ENCODE measurements at regions not wholly inside any gene's neighbourhood (a gene's known extent, or its start where the extent isn't known, plus 50 kb on each side); places are given as distances from the start of the nearest gene placed in this dataset.

GRCh38 chr11:80944758-80945157 is 1503.9 kb upstream of the TENM4 start:
- no peaks in the 10 kb centered on the region for H3K36me3 ChIP-seq
- DNase-seq = no peak
- H3K4me1 ChIP-seq = no peaks in the 10 kb centered on the region
- H3K27me3 ChIP-seq = no peaks in the 10 kb centered on the region
- TF ChIP-seq, protein P1, sequence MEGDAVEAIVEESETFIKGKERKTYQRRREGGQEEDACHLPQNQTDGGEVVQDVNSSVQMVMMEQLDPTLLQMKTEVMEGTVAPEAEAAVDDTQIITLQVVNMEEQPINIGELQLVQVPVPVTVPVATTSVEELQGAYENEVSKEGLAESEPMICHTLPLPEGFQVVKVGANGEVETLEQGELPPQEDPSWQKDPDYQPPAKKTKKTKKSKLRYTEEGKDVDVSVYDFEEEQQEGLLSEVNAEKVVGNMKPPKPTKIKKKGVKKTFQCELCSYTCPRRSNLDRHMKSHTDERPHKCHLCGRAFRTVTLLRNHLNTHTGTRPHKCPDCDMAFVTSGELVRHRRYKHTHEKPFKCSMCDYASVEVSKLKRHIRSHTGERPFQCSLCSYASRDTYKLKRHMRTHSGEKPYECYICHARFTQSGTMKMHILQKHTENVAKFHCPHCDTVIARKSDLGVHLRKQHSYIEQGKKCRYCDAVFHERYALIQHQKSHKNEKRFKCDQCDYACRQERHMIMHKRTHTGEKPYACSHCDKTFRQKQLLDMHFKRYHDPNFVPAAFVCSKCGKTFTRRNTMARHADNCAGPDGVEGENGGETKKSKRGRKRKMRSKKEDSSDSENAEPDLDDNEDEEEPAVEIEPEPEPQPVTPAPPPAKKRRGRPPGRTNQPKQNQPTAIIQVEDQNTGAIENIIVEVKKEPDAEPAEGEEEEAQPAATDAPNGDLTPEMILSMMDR (IDR thresholded peaks at IDR 0.05) = no peak
- TF ChIP-seq POLR2A (IDR thresholded peaks at IDR 0.05) = no peak
- no peak overlapping the region for H3K27ac ChIP-seq
- H3K9me3 ChIP-seq = no peaks in the 10 kb centered on the region
- H3K4me3 ChIP-seq = no peak overlapping the region

DNA sequence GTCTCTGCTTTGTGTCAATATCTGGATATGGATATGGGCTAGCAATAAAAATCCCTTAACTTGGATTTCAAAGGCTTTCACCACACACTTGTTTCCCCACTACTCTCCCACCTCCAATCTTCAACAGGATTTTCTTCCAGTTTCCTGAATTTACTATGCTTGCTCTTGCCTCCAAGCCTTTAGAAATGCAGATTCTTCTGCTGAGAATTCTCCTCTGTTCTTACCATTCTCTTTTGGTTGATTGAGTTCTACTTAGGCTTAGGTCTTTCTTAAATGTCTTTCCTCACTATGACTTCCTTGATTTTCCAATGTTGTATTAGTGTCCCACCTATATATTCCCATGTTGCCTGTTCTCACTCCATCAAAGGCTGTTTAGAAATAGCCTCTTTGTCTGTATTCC is 1502.4 kb upstream of the TENM4 start:
- Histone ChIP-seq H3K27ac (no peak overlapping the region), H3K4me1 (no peaks in the 10 kb centered on the region), H3K9me3 (no peaks in the 10 kb centered on the region), H3K4me3 (no peak overlapping the region), H3K27me3 (no peaks in the 10 kb centered on the region), H3K36me3 (no peaks in the 10 kb centered on the region)
- no peak for TF ChIP-seq POLR2A (IDR thresholded peaks at IDR 0.05)
- TF ChIP-seq, protein P1 (IDR thresholded peaks at IDR 0.05) = no peak
- no peak for DNase-seq

GRCh38 chr11:80937842-80938241 is 1497.0 kb upstream of the TENM4 start:
- Histone ChIP-seq H3K4me3 (no peak overlapping the region), H3K27ac (no peak overlapping the region), H3K27me3 (no peaks in the 10 kb centered on the region), H3K9me3 (no peaks in the 10 kb centered on the region), H3K36me3 (no peaks in the 10 kb centered on the region), H3K4me1 (no peaks in the 10 kb centered on the region)
- DNase-seq = no peak
- TF ChIP-seq, protein P1 (IDR thresholded peaks at IDR 0.05) = no peak
- no peak for TF ChIP-seq POLR2A (IDR thresholded peaks at IDR 0.05)

DNA sequence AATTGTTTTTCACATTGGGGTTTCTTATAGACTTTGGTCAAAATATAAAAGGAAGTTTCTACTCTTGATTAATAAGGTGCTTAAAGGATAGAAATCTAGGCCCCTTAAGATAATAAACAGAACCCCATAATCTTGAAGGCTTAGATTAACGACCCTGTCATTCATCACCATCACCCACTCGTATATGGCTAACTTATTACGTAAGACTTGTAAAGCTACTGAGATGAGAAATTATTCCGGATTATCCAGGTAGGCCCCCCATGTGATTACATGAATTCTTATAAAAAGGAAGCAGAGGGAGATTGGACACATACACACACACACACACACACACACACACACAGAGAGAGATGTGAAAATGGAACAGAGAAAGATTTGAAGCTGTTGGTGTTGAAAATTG is 1489.2 kb upstream of the TENM4 start:
- Histone ChIP-seq H3K4me1 (no peaks in the 10 kb centered on the region), H3K4me3 (no peak overlapping the region), H3K27me3 (no peaks in the 10 kb centered on the region), H3K36me3 (no peaks in the 10 kb centered on the region), H3K27ac (no peak overlapping the region), H3K9me3 (no peaks in the 10 kb centered on the region)
- TF ChIP-seq POLR2A (IDR thresholded peaks at IDR 0.05) = no peak
- TF ChIP-seq, protein P1 (IDR thresholded peaks at IDR 0.05) = no peak
- DNase-seq = no peak

DNA sequence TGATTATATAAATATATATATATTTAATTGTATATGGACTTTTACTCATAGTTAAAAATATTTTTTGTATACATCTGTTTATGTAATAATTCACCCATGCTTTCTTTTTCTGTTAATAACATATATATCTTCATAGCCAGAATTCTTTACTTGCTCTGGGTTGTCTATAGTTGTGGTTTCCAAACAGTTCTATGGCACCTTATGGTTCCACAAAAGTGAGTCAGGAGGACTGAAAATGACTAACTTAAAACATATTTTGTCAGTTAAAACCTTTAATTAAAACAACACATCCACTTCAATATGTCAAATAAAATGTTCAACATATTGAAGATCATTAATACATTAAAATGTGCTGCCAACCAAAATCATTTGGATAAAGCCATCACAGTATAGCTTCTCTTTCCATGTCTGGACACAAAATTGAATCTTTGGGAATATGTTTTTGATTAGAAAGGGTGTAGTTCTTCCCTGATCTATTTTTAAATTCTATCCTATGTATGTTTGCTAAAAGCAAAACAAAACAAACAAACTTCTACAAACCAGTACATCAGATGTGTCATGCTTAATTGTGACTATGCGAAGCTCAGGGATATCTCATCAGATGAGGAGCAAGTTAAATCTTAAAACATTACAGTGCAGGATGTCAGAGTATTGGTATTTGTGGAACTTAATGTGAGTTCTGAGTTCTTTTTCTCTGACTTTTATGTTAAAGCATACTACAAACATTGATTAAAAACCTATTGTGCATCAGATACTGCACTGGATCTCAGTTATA is 1488.4 kb upstream of the TENM4 start:
- no peaks in the 10 kb centered on the region for H3K36me3 ChIP-seq
- DNase-seq = no peak
- no peak overlapping the region for H3K4me3 ChIP-seq
- no peaks in the 10 kb centered on the region for H3K4me1 ChIP-seq
- no peaks in the 10 kb centered on the region for H3K27me3 ChIP-seq
- no peak overlapping the region for H3K27ac ChIP-seq
- TF ChIP-seq, protein P1 (IDR thresholded peaks at IDR 0.05) = no peak
- no peak for TF ChIP-seq POLR2A (IDR thresholded peaks at IDR 0.05)
- H3K9me3 ChIP-seq = no peaks in the 10 kb centered on the region

Measured in Peyer's patch (tissue), 4 donors.